Osteocyte (in vitro differentiated cells): ENCODE measurements at regions not wholly inside any gene's neighbourhood (a gene's known extent, or its start where the extent isn't known, plus 50 kb on each side); places are given as distances from the start of the nearest gene placed in this dataset.

Experiments
- DNase-seq: peaks from one replicate; pipeline ENCODE4 v3.0.0; 2021; ENCODE audit warnings: mixed read lengths; ENCODE audit not compliant: unreplicated experiment; ENCODE audit errors: extremely low spot score
- H3K27ac Mint-ChIP-seq: one replicate; pipeline ENCODE4 v1.8.0; 2021; ENCODE audit warnings: mild to moderate bottlenecking, mixed read lengths; ENCODE audit not compliant: unreplicated experiment
- H3K27me3 Mint-ChIP-seq: one replicate; pipeline ENCODE4 v1.8.0; 2021; ENCODE audit warnings: mixed read lengths; ENCODE audit not compliant: unreplicated experiment
- H3K36me3 Mint-ChIP-seq: one replicate; pipeline ENCODE4 v1.8.0; 2021; ENCODE audit warnings: mixed read lengths; ENCODE audit not compliant: unreplicated experiment
- H3K4me1 Mint-ChIP-seq: one replicate; pipeline ENCODE4 v1.8.0; 2021; ENCODE audit warnings: mixed read lengths; ENCODE audit not compliant: unreplicated experiment
- H3K4me3 Mint-ChIP-seq: one replicate; pipeline ENCODE4 v1.8.0; 2021; ENCODE audit warnings: mild to moderate bottlenecking, moderate library complexity, mixed read lengths; ENCODE audit not compliant: unreplicated experiment
- H3K9me3 Mint-ChIP-seq: one replicate; pipeline ENCODE4 v1.8.0; 2021; ENCODE audit warnings: mixed read lengths; ENCODE audit not compliant: unreplicated experiment
- CTCF ChIP-seq: fragments of 200-600 bp; sonication (generic); IDR thresholded peaks from 2 replicates; pipeline ENCODE4 v1.5.0; 2021; ENCODE audit warnings: antibody characterized with exemption, mild to moderate bottlenecking, moderate library complexity

GRCh38 chr17:79201119-79201518 lies 126.5 kb downstream of the ENGASE start:
- Mint-ChIP-seq H3K27me3 (peaks cover 24% of the 10 kb centered on the region), H3K27ac (no peak overlapping the region), H3K36me3 (no peaks in the 10 kb centered on the region), H3K9me3 (no peaks in the 10 kb centered on the region), H3K4me1 (peaks cover 2% of the 10 kb centered on the region), H3K4me3 (no peak overlapping the region)
- DNase-seq = no peak
- TF ChIP-seq CTCF = no peak

GRCh38 chr17:79196913-79197312 lies 122.3 kb downstream of the ENGASE start:
- peaks cover 19% of the 10 kb centered on the region for H3K27me3 Mint-ChIP-seq
- peaks cover 2% of the 10 kb centered on the region for H3K4me1 Mint-ChIP-seq
- DNase-seq = no peak
- no peak overlapping the region for H3K27ac Mint-ChIP-seq
- TF ChIP-seq CTCF = no peak
- no peaks in the 10 kb centered on the region for H3K36me3 Mint-ChIP-seq
- no peaks in the 10 kb centered on the region for H3K9me3 Mint-ChIP-seq
- H3K4me3 Mint-ChIP-seq = no peak overlapping the region

- H3K27ac Mint-ChIP-seq = no peak overlapping the region
- no peak overlapping the region for H3K4me3 Mint-ChIP-seq
These were observed 118.1 kb downstream of the ENGASE start for GRCh38 chr17:79192503-79193351.

GRCh38 chr17:79191270-79191934 lies 116.8 kb downstream of the ENGASE start:
- H3K4me1 Mint-ChIP-seq = no peaks in the 10 kb centered on the region
- peaks cover 25% of the 10 kb centered on the region for H3K27me3 Mint-ChIP-seq
- H3K27ac Mint-ChIP-seq = no peak overlapping the region
- H3K36me3 Mint-ChIP-seq = no peaks in the 10 kb centered on the region
- no peak for DNase-seq
- no peaks in the 10 kb centered on the region for H3K9me3 Mint-ChIP-seq
- TF ChIP-seq CTCF = no peak
- no peak overlapping the region for H3K4me3 Mint-ChIP-seq

More at GRCh38 chr17:79192503-79193351, 118.1 kb downstream of the ENGASE start:
- no peaks in the 10 kb centered on the region for H3K4me1 Mint-ChIP-seq
- H3K9me3 Mint-ChIP-seq = no peaks in the 10 kb centered on the region
- no peak for DNase-seq
- TF ChIP-seq CTCF = no peak
- peaks cover 23% of the 10 kb centered on the region for H3K27me3 Mint-ChIP-seq
- no peaks in the 10 kb centered on the region for H3K36me3 Mint-ChIP-seq

GRCh38 chr17:79189305-79189704 lies 114.7 kb downstream of the ENGASE start:
- Mint-ChIP-seq H3K9me3 (no peaks in the 10 kb centered on the region), H3K4me1 (no peaks in the 10 kb centered on the region), H3K27me3 (peaks cover 44% of the 10 kb centered on the region), H3K27ac (no peak overlapping the region), H3K4me3 (no peak overlapping the region), H3K36me3 (no peaks in the 10 kb centered on the region)
- DNase-seq = no peak
- no peak for TF ChIP-seq CTCF
